Endodermal cell (in vitro differentiated cells): ENCODE measurements at regions not wholly inside any gene's neighbourhood (a gene's known extent, or its start where the extent isn't known, plus 50 kb on each side); places are given as distances from the start of the nearest gene placed in this dataset.

Experiments
- DNase-seq: peaks from one replicate; pipeline ENCODE4 v3.0.0-alpha.2; 2017
- H3K27ac ChIP-seq: 2 replicates; pipeline ENCODE4 v1.5.1; 2013; ENCODE audit warnings: mild to moderate bottlenecking, low read depth, low read length, moderate library complexity
- H3K27me3 ChIP-seq: 2 replicates; pipeline ENCODE4 v1.6.1; 2013; ENCODE audit warnings: mild to moderate bottlenecking, low read length, moderate library complexity; ENCODE audit not compliant: insufficient read depth, control insufficient read depth, poor library complexity, severe bottlenecking
- H3K36me3 ChIP-seq: 2 replicates; pipeline ENCODE4 v1.7.0; 2013; ENCODE audit warnings: mild to moderate bottlenecking, low read length, moderate library complexity; ENCODE audit not compliant: control insufficient read depth, insufficient read depth
- H3K4me1 ChIP-seq: one replicate; pipeline ENCODE4 v1.7.0; 2013; ENCODE audit warnings: low read length; ENCODE audit not compliant: control insufficient read depth, insufficient read depth
- H3K4me3 ChIP-seq: 2 replicates; pipeline ENCODE4 v1.5.1; 2013; ENCODE audit warnings: mild to moderate bottlenecking, low read length, moderate library complexity
- H3K9ac ChIP-seq: 2 replicates; pipeline ENCODE4 v1.6.1; 2013; ENCODE audit warnings: mild to moderate bottlenecking, low read length, moderate library complexity; ENCODE audit not compliant: poor library complexity, severe bottlenecking; ENCODE audit errors: extremely low read depth
- H3K9me3 ChIP-seq: 2 replicates; pipeline ENCODE4 v1.6.1; 2013; ENCODE audit warnings: mild to moderate bottlenecking, low read length, moderate library complexity; ENCODE audit not compliant: control insufficient read depth
- H3K27ac Mint-ChIP-seq: 2 replicates; pipeline ENCODE4 v1.8.0; 2020; ENCODE audit warnings: mixed read lengths
- H3K27me3 Mint-ChIP-seq: 2 replicates; pipeline ENCODE4 v1.8.0; 2021; ENCODE audit warnings: mild to moderate bottlenecking, mixed read lengths; ENCODE audit not compliant: insufficient read depth
- H3K36me3 Mint-ChIP-seq: 2 replicates; pipeline ENCODE4 v1.8.0; 2020; ENCODE audit warnings: low read depth, mixed read lengths
- H3K4me1 Mint-ChIP-seq: 2 replicates; pipeline ENCODE4 v1.8.0; 2020; ENCODE audit warnings: mixed read lengths
- H3K4me3 Mint-ChIP-seq: 2 replicates; pipeline ENCODE4 v1.8.0; 2020; ENCODE audit warnings: mild to moderate bottlenecking, moderate library complexity, mixed read lengths
- H3K9me3 Mint-ChIP-seq: 2 replicates; pipeline ENCODE4 v1.8.0; 2020; ENCODE audit warnings: mild to moderate bottlenecking, mixed read lengths
- CTCF ChIP-seq: fragments of 200-600 bp; sonication (generic); conservative IDR thresholded peaks from 2 replicates; pipeline ENCODE4 v1.5.0; 2021; ENCODE audit warnings: antibody characterized with exemption, mild to moderate bottlenecking
- WGBS, 2 experiments: methylation state at CpG; one replicate each; pipeline versions ENCODE4 v1.1.5 to v1.1.7; 2013; ENCODE audit warnings: missing lambda C conversion rate in 2 of 2, mixed read lengths in 1 of 2; ENCODE audit not compliant: insufficient coverage in 1 of 2, insufficient read length in 1 of 2; 5-methylcytosine and 5-hydroxymethylcytosine counted together

GRCh38 chr12:25853316-25854095, 105.0 kb upstream of the RASSF8 start:
- Histone ChIP-seq H3K36me3 (no peaks in the 10 kb centered on the region), H3K9ac (no peak overlapping the region), H3K4me3 (no peak overlapping the region), H3K27ac (no peak overlapping the region), H3K4me1 (peaks cover 3% of the 10 kb centered on the region), H3K9me3 (no peaks in the 10 kb centered on the region), H3K27me3 (no peaks in the 10 kb centered on the region)
- no peak for DNase-seq
- Mint-ChIP-seq H3K4me1 (peaks cover 6% of the 10 kb centered on the region), H3K9me3 (peaks cover 2% of the 10 kb centered on the region), H3K27ac (no peak overlapping the region), H3K27me3 (no peaks in the 10 kb centered on the region), H3K4me3 (no peak overlapping the region), H3K36me3 (no peaks in the 10 kb centered on the region)
- TF ChIP-seq CTCF, result no peak
- WGBS, 2 experiments, result 94 to 100% methylated on average over 1 to 3 of the region's 4 CpGs

- Mint-ChIP-seq H3K27ac (no peak overlapping the region), H3K27me3 (no peaks in the 10 kb centered on the region), H3K36me3 (no peaks in the 10 kb centered on the region), H3K9me3 (peaks cover 2% of the 10 kb centered on the region), H3K4me3 (no peak overlapping the region), H3K4me1 (peaks cover 2% of the 10 kb centered on the region)
- no peak overlapping the region for H3K27ac ChIP-seq
- no peak overlapping the region for H3K4me3 ChIP-seq
- no peak for TF ChIP-seq CTCF
- no peak overlapping the region for H3K9ac ChIP-seq
- DNase-seq, result no peak
- no peaks in the 10 kb centered on the region for H3K9me3 ChIP-seq
- no peaks in the 10 kb centered on the region for H3K36me3 ChIP-seq
- no peaks in the 10 kb centered on the region for H3K27me3 ChIP-seq
- H3K4me1 ChIP-seq, result no peaks in the 10 kb centered on the region
- 92% methylated on average over 5 to 6 of the region's 7 CpGs for WGBS, 2 experiments
These were observed 103.5 kb upstream of the RASSF8 start for GRCh38 chr12:25854991-25855390.

- Mint-ChIP-seq H3K9me3 (peaks cover 2% of the 10 kb centered on the region), H3K27me3 (no peaks in the 10 kb centered on the region), H3K36me3 (no peaks in the 10 kb centered on the region), H3K27ac (no peak overlapping the region), H3K4me3 (no peak overlapping the region), H3K4me1 (peaks cover 5% of the 10 kb centered on the region)
- no peaks in the 10 kb centered on the region for H3K36me3 ChIP-seq
- H3K4me1 ChIP-seq, result no peaks in the 10 kb centered on the region
- no peak overlapping the region for H3K9ac ChIP-seq
- H3K4me3 ChIP-seq, result no peak overlapping the region
- WGBS, 2 experiments, result 83 to 94% methylated on average over 3 of the region's 3 CpGs
- H3K27ac ChIP-seq, result no peak overlapping the region
- H3K9me3 ChIP-seq, result no peaks in the 10 kb centered on the region
- no peaks in the 10 kb centered on the region for H3K27me3 ChIP-seq
- TF ChIP-seq CTCF, result no peak
- DNase-seq, result no peak
These were observed 102.8 kb upstream of the RASSF8 start for GRCh38 chr12:25855716-25856115.
